Activated CD4-positive, alpha-beta T cell treated with anti-CD3 and anti-CD28 coated beads, Interleukin-2, amount 10 ng/mL, durations not matched to agents 24 days and 14 days (primary cell): ENCODE measurements at regions not wholly inside any gene's neighbourhood (a gene's known extent, or its start where the extent isn't known, plus 50 kb on each side); places are given as distances from the start of the nearest gene placed in this dataset.

Experiments used
- DNase-seq: peaks from one replicate; pipeline ENCODE4 v3.0.0; 2022
- H3K27ac Mint-ChIP-seq: one replicate; pipeline ENCODE4 v1.8.0; 2022; ENCODE audit warnings: mild to moderate bottlenecking, mixed read lengths
- H3K27me3 Mint-ChIP-seq: one replicate; pipeline ENCODE4 v1.8.0; 2022; ENCODE audit warnings: mixed read lengths
- H3K36me3 Mint-ChIP-seq: one replicate; pipeline ENCODE4 v1.8.0; 2022; ENCODE audit warnings: low read depth, mild to moderate bottlenecking, mixed read lengths
- H3K4me1 Mint-ChIP-seq: one replicate; pipeline ENCODE4 v1.8.0; 2021; ENCODE audit warnings: mixed read lengths
- H3K4me3 Mint-ChIP-seq: one replicate; pipeline ENCODE4 v1.8.0; 2022; ENCODE audit warnings: mild to moderate bottlenecking, moderate library complexity, mixed read lengths
- H3K9me3 Mint-ChIP-seq: one replicate; pipeline ENCODE4 v1.8.0; 2021; ENCODE audit warnings: mixed read lengths
- intact Hi-C: fragments of 100-400 bp; cut with micrococcal nuclease; formaldehyde crosslinking; loops from one replicate; pipeline ENCODE4 v1.15.1; 2023

- Mint-ChIP-seq H3K4me1 (no peaks in the 10 kb centered on the region), H3K4me3 (no peak overlapping the region), H3K36me3 (no peaks in the 10 kb centered on the region), H3K27ac (no peak overlapping the region), H3K9me3 (no peaks in the 10 kb centered on the region), H3K27me3 (no peaks in the 10 kb centered on the region)
- no peak for DNase-seq
- intact Hi-C loops: no loop called here
These were observed 239.0 kb upstream of the PDGFD start for GRCh38 chr11:104402812-104403521.

- intact Hi-C loops: no loop called here
- no peaks in the 10 kb centered on the region for H3K36me3 Mint-ChIP-seq
- no peak for DNase-seq
- no peak overlapping the region for H3K4me3 Mint-ChIP-seq
- H3K27me3 Mint-ChIP-seq: no peaks in the 10 kb centered on the region
- H3K9me3 Mint-ChIP-seq: no peaks in the 10 kb centered on the region
- H3K4me1 Mint-ChIP-seq: no peaks in the 10 kb centered on the region
- no peak overlapping the region for H3K27ac Mint-ChIP-seq
These were observed 230.6 kb upstream of the PDGFD start for GRCh38 chr11:104394508-104394907.

GRCh38 chr11:104390651-104391050 is 226.7 kb upstream of the PDGFD start:
- no peak overlapping the region for H3K4me3 Mint-ChIP-seq
- H3K27me3 Mint-ChIP-seq: no peaks in the 10 kb centered on the region
- H3K9me3 Mint-ChIP-seq: no peaks in the 10 kb centered on the region
- H3K27ac Mint-ChIP-seq: no peak overlapping the region
- no peak for DNase-seq
- intact Hi-C loops: no loop called here
- H3K36me3 Mint-ChIP-seq: no peaks in the 10 kb centered on the region
- H3K4me1 Mint-ChIP-seq: no peaks in the 10 kb centered on the region

GRCh38 chr11:104385884-104386283 is 221.9 kb upstream of the PDGFD start:
- Mint-ChIP-seq H3K27ac (no peak overlapping the region), H3K4me3 (no peak overlapping the region)

GRCh38 chr11:104380358-104380757 is 216.4 kb upstream of the PDGFD start:
- Mint-ChIP-seq H3K4me1 (no peaks in the 10 kb centered on the region), H3K27me3 (no peaks in the 10 kb centered on the region), H3K36me3 (no peaks in the 10 kb centered on the region), H3K9me3 (no peaks in the 10 kb centered on the region), H3K27ac (no peak overlapping the region), H3K4me3 (no peak overlapping the region)
- no peak for DNase-seq
- intact Hi-C loops: no loop called here

More at GRCh38 chr11:104385884-104386283, 221.9 kb upstream of the PDGFD start:
- DNase-seq: no peak
- Mint-ChIP-seq H3K36me3 (no peaks in the 10 kb centered on the region), H3K27me3 (no peaks in the 10 kb centered on the region), H3K4me1 (no peaks in the 10 kb centered on the region), H3K9me3 (no peaks in the 10 kb centered on the region)
- intact Hi-C loops: no loop called here

- Mint-ChIP-seq H3K36me3 (no peaks in the 10 kb centered on the region), H3K4me1 (no peaks in the 10 kb centered on the region), H3K27me3 (no peaks in the 10 kb centered on the region), H3K4me3 (no peak overlapping the region), H3K9me3 (no peaks in the 10 kb centered on the region), H3K27ac (no peak overlapping the region)
- no peak for DNase-seq
- intact Hi-C loops: no loop called here
These were observed 208.2 kb upstream of the PDGFD start for GRCh38 chr11:104372111-104372510.

GRCh38 chr11:104370478-104370877 is 206.5 kb upstream of the PDGFD start:
- no peaks in the 10 kb centered on the region for H3K4me1 Mint-ChIP-seq
- no peaks in the 10 kb centered on the region for H3K36me3 Mint-ChIP-seq
- no peak overlapping the region for H3K27ac Mint-ChIP-seq
- H3K4me3 Mint-ChIP-seq: no peak overlapping the region
- intact Hi-C loops: no loop called here
- DNase-seq: no peak
- no peaks in the 10 kb centered on the region for H3K27me3 Mint-ChIP-seq
- H3K9me3 Mint-ChIP-seq: no peaks in the 10 kb centered on the region

- Mint-ChIP-seq H3K4me1 (no peaks in the 10 kb centered on the region), H3K9me3 (no peaks in the 10 kb centered on the region), H3K4me3 (no peak overlapping the region), H3K36me3 (no peaks in the 10 kb centered on the region), H3K27ac (no peak overlapping the region), H3K27me3 (no peaks in the 10 kb centered on the region)
- intact Hi-C loops: no loop called here
- DNase-seq: no peak
These were observed 205.8 kb upstream of the PDGFD start for GRCh38 chr11:104369761-104370160.

- H3K36me3 Mint-ChIP-seq: no peaks in the 10 kb centered on the region
- no peak overlapping the region for H3K27ac Mint-ChIP-seq
These were observed 202.4 kb upstream of the PDGFD start for GRCh38 chr11:104366321-104366734.

GRCh38 chr11:104365676-104366075 is 201.7 kb upstream of the PDGFD start:
- no peak for DNase-seq
- no peaks in the 10 kb centered on the region for H3K4me1 Mint-ChIP-seq
- intact Hi-C loops: no loop called here
- no peak overlapping the region for H3K27ac Mint-ChIP-seq
- H3K9me3 Mint-ChIP-seq: no peaks in the 10 kb centered on the region
- H3K4me3 Mint-ChIP-seq: no peak overlapping the region
- H3K27me3 Mint-ChIP-seq: no peaks in the 10 kb centered on the region
- H3K36me3 Mint-ChIP-seq: no peaks in the 10 kb centered on the region

More at GRCh38 chr11:104366321-104366734, 202.4 kb upstream of the PDGFD start:
- Mint-ChIP-seq H3K27me3 (no peaks in the 10 kb centered on the region), H3K4me3 (no peak overlapping the region), H3K4me1 (no peaks in the 10 kb centered on the region), H3K9me3 (no peaks in the 10 kb centered on the region)
- no peak for DNase-seq
- intact Hi-C loops: no loop called here

GRCh38 chr11:104361975-104362374 is 198.0 kb upstream of the PDGFD start:
- no peak for DNase-seq
- intact Hi-C loops: no loop called here
- Mint-ChIP-seq H3K4me1 (no peaks in the 10 kb centered on the region), H3K36me3 (no peaks in the 10 kb centered on the region), H3K4me3 (no peak overlapping the region), H3K27ac (no peak overlapping the region), H3K27me3 (no peaks in the 10 kb centered on the region), H3K9me3 (no peaks in the 10 kb centered on the region)

- H3K4me1 Mint-ChIP-seq: no peaks in the 10 kb centered on the region
- intact Hi-C loops: no loop called here
- H3K4me3 Mint-ChIP-seq: no peak overlapping the region
- H3K9me3 Mint-ChIP-seq: peaks cover 6% of the 10 kb centered on the region
- H3K27ac Mint-ChIP-seq: no peak overlapping the region
- no peaks in the 10 kb centered on the region for H3K36me3 Mint-ChIP-seq
- H3K27me3 Mint-ChIP-seq: no peaks in the 10 kb centered on the region
- DNase-seq: no peak
These were observed 188.1 kb upstream of the PDGFD start for GRCh38 chr11:104352036-104352435.

- no peak overlapping the region for H3K4me3 Mint-ChIP-seq
- H3K27ac Mint-ChIP-seq: no peak overlapping the region
- no peaks in the 10 kb centered on the region for H3K9me3 Mint-ChIP-seq
- intact Hi-C loops: no loop called here
- H3K4me1 Mint-ChIP-seq: no peaks in the 10 kb centered on the region
- no peaks in the 10 kb centered on the region for H3K36me3 Mint-ChIP-seq
- no peak for DNase-seq
- H3K27me3 Mint-ChIP-seq: no peaks in the 10 kb centered on the region
These were observed 179.6 kb upstream of the PDGFD start for GRCh38 chr11:104343578-104343977.

GRCh38 chr11:104340590-104340989 is 176.6 kb upstream of the PDGFD start:
- H3K27me3 Mint-ChIP-seq: no peaks in the 10 kb centered on the region
- intact Hi-C loops: no loop called here
- no peak for DNase-seq

GRCh38 chr11:104339380-104339831 is 175.5 kb upstream of the PDGFD start:
- DNase-seq: no peak
- H3K27me3 Mint-ChIP-seq: no peaks in the 10 kb centered on the region
- intact Hi-C loops: no loop called here
- H3K9me3 Mint-ChIP-seq: no peaks in the 10 kb centered on the region
- no peaks in the 10 kb centered on the region for H3K36me3 Mint-ChIP-seq
- no peak overlapping the region for H3K27ac Mint-ChIP-seq
- no peaks in the 10 kb centered on the region for H3K4me1 Mint-ChIP-seq
- no peak overlapping the region for H3K4me3 Mint-ChIP-seq

More at GRCh38 chr11:104340590-104340989, 176.6 kb upstream of the PDGFD start:
- Mint-ChIP-seq H3K27ac (no peak overlapping the region), H3K4me3 (no peak overlapping the region), H3K9me3 (no peaks in the 10 kb centered on the region), H3K4me1 (no peaks in the 10 kb centered on the region), H3K36me3 (no peaks in the 10 kb centered on the region)
